ENCODE measurements at regions not wholly inside any gene's neighbourhood (a gene's known extent, or its start where the extent isn't known, plus 50 kb on each side); places are given as distances from the start of the nearest gene placed in this dataset.

DNA sequence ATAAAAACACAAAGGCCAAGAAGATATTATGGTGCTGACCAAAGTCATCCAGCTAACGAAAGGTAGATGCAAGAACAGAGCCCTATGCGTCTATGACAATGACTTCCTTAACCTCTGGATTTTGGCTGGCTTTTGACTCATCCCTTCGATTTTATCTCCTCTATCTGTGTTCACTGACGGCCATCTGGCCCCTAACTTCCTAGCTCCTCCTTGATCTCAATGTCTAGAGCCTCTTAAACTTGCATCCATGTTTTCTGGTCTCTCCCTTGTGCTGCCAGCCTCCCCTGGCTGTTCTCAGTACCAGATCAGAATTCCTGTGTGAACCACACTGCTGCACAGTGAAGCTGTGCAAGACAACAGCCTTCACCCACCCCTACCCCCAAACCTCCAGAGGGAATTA lies 452.9 kb downstream of the UTRN start:
- no peak overlapping the region for H3K9ac ChIP-seq (ENCODE audit: low read depth in 1 of 2, low read length in 2 of 2)
- peaks cover 0 to 4% (median 0%) of the 10 kb centered on the region in 4 donors for H3K4me1 ChIP-seq (ENCODE audit: control insufficient read depth in 4 of 4, insufficient read depth in 4 of 4, low read length in 3 of 4)
- H3K9me3 ChIP-seq (ENCODE audit: control insufficient read depth in 4 of 4, low read length in 3 of 4), result no peaks in the 10 kb centered on the region
- H3K27me3 ChIP-seq (ENCODE audit: control insufficient read depth in 4 of 4, insufficient read depth in 4 of 4, low read length in 3 of 4), result no peaks in the 10 kb centered on the region
- 95% methylated on average over 4 of the region's 4 CpGs for WGBS
- H3K4me3 ChIP-seq (ENCODE audit: low read depth in 1 of 3, low read length in 3 of 3), result no peak overlapping the region
- TF ChIP-seq NR2F2 (IDR thresholded peaks at IDR 0.05), result no peak
- TF ChIP-seq RXRA (IDR thresholded peaks at IDR 0.05), result no peak
- TF ChIP-seq, protein P1, sequence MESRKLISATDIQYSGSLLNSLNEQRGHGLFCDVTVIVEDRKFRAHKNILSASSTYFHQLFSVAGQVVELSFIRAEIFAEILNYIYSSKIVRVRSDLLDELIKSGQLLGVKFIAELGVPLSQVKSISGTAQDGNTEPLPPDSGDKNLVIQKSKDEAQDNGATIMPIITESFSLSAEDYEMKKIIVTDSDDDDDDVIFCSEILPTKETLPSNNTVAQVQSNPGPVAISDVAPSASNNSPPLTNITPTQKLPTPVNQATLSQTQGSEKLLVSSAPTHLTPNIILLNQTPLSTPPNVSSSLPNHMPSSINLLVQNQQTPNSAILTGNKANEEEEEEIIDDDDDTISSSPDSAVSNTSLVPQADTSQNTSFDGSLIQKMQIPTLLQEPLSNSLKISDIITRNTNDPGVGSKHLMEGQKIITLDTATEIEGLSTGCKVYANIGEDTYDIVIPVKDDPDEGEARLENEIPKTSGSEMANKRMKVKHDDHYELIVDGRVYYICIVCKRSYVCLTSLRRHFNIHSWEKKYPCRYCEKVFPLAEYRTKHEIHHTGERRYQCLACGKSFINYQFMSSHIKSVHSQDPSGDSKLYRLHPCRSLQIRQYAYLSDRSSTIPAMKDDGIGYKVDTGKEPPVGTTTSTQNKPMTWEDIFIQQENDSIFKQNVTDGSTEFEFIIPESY (IDR thresholded peaks at IDR 0.05), result no peak
- no peak for TF ChIP-seq RAD21 (IDR thresholded peaks at IDR 0.05)
- TF ChIP-seq FOXA2 (IDR thresholded peaks at IDR 0.05), result no peak
- no peak for TF ChIP-seq HNF4G (IDR thresholded peaks at IDR 0.05)
- no peak for TF ChIP-seq YY1 (IDR thresholded peaks at IDR 0.05)
- no peak for TF ChIP-seq EGR1 (IDR thresholded peaks at IDR 0.05; ENCODE audit: low read depth in 2 of 2)
- TF ChIP-seq, protein P2, sequence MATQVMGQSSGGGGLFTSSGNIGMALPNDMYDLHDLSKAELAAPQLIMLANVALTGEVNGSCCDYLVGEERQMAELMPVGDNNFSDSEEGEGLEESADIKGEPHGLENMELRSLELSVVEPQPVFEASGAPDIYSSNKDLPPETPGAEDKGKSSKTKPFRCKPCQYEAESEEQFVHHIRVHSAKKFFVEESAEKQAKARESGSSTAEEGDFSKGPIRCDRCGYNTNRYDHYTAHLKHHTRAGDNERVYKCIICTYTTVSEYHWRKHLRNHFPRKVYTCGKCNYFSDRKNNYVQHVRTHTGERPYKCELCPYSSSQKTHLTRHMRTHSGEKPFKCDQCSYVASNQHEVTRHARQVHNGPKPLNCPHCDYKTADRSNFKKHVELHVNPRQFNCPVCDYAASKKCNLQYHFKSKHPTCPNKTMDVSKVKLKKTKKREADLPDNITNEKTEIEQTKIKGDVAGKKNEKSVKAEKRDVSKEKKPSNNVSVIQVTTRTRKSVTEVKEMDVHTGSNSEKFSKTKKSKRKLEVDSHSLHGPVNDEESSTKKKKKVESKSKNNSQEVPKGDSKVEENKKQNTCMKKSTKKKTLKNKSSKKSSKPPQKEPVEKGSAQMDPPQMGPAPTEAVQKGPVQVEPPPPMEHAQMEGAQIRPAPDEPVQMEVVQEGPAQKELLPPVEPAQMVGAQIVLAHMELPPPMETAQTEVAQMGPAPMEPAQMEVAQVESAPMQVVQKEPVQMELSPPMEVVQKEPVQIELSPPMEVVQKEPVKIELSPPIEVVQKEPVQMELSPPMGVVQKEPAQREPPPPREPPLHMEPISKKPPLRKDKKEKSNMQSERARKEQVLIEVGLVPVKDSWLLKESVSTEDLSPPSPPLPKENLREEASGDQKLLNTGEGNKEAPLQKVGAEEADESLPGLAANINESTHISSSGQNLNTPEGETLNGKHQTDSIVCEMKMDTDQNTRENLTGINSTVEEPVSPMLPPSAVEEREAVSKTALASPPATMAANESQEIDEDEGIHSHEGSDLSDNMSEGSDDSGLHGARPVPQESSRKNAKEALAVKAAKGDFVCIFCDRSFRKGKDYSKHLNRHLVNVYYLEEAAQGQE (IDR thresholded peaks at IDR 0.05), result no peak
- no peak for TF ChIP-seq TAF1 (conservative IDR thresholded peaks at IDR 0.05)
- peaks cover 0 to 3% (median 1%) of the 10 kb centered on the region in 4 donors for H3K36me3 ChIP-seq (ENCODE audit: control insufficient read depth in 4 of 4, insufficient read depth in 3 of 4, low read depth in 1 of 4, low read length in 3 of 4)
- no peak for DNase-seq (ENCODE audit: low spot score)
- H3K27ac ChIP-seq (ENCODE audit: low read depth in 1 of 2, low read length in 2 of 2), result no peak overlapping the region

DNA sequence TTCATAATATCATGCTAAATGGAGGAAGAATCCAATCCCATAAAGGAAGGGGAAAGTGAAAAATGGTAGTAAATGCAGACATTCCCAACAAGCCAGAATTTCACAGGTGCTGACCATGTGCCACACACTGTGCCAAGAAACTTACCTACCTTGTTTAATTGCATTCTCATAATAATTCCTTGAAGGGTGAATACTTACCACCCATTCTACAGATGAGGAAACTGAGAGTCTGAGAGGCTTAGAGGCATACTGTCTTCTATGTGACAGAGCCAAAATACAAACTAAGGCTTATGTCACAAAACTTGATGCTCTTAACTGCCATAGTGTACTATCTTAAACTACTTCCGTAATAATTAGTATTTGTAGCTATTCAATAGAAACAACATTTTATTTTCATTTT lies 454.7 kb downstream of the UTRN start:
- WGBS, result 99% methylated on average over 1 of the region's 1 CpG
- H3K9ac ChIP-seq (ENCODE audit: low read depth in 1 of 2, low read length in 2 of 2), result no peak overlapping the region
- H3K9me3 ChIP-seq (ENCODE audit: control insufficient read depth in 4 of 4, low read length in 3 of 4), result no peaks in the 10 kb centered on the region
- TF ChIP-seq, protein P3, sequence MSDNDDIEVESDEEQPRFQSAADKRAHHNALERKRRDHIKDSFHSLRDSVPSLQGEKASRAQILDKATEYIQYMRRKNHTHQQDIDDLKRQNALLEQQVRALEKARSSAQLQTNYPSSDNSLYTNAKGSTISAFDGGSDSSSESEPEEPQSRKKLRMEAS (IDR thresholded peaks at IDR 0.05), result no peak
- TF ChIP-seq RXRA (IDR thresholded peaks at IDR 0.05) (no peak), FOXA2 (IDR thresholded peaks at IDR 0.05) (no peak), YY1 (IDR thresholded peaks at IDR 0.05) (no peak), FOXA1 (IDR thresholded peaks at IDR 0.05) (no peak), TAF1 (conservative IDR thresholded peaks at IDR 0.05) (no peak), NR2F2 (IDR thresholded peaks at IDR 0.05) (no peak), EGR1 (IDR thresholded peaks at IDR 0.05; ENCODE audit: low read depth in 2 of 2) (no peak), HNF4A (conservative IDR thresholded peaks at IDR 0.05) (no peak), RAD21 (IDR thresholded peaks at IDR 0.05) (no peak)
- TF ChIP-seq, protein P2 (IDR thresholded peaks at IDR 0.05), result no peak
- TF ChIP-seq, protein P4, sequence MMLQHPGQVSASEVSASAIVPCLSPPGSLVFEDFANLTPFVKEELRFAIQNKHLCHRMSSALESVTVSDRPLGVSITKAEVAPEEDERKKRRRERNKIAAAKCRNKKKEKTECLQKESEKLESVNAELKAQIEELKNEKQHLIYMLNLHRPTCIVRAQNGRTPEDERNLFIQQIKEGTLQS (IDR thresholded peaks at IDR 0.05), result no peak
- TF ChIP-seq, protein P5, sequence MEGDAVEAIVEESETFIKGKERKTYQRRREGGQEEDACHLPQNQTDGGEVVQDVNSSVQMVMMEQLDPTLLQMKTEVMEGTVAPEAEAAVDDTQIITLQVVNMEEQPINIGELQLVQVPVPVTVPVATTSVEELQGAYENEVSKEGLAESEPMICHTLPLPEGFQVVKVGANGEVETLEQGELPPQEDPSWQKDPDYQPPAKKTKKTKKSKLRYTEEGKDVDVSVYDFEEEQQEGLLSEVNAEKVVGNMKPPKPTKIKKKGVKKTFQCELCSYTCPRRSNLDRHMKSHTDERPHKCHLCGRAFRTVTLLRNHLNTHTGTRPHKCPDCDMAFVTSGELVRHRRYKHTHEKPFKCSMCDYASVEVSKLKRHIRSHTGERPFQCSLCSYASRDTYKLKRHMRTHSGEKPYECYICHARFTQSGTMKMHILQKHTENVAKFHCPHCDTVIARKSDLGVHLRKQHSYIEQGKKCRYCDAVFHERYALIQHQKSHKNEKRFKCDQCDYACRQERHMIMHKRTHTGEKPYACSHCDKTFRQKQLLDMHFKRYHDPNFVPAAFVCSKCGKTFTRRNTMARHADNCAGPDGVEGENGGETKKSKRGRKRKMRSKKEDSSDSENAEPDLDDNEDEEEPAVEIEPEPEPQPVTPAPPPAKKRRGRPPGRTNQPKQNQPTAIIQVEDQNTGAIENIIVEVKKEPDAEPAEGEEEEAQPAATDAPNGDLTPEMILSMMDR (IDR thresholded peaks at IDR 0.05; ENCODE audit: low read depth, low read length, missing input control), result no peak
- TF ChIP-seq, protein P1 (IDR thresholded peaks at IDR 0.05), result no peak
- peaks cover 0 to 3% (median 1%) of the 10 kb centered on the region in 4 donors for H3K36me3 ChIP-seq (ENCODE audit: control insufficient read depth in 4 of 4, insufficient read depth in 3 of 4, low read depth in 1 of 4, low read length in 3 of 4)
- peaks cover 0 to 5% (median 3%) of the 10 kb centered on the region in 4 donors for H3K4me1 ChIP-seq (ENCODE audit: control insufficient read depth in 4 of 4, insufficient read depth in 4 of 4, low read length in 3 of 4)
- no peaks in the 10 kb centered on the region for H3K27me3 ChIP-seq (ENCODE audit: control insufficient read depth in 4 of 4, insufficient read depth in 4 of 4, low read length in 3 of 4)
- DNase-seq (ENCODE audit: low spot score), result no peak
- no peak overlapping the region for H3K27ac ChIP-seq (ENCODE audit: low read depth in 1 of 2, low read length in 2 of 2)
- H3K4me3 ChIP-seq (ENCODE audit: low read depth in 1 of 3, low read length in 3 of 3), result no peak overlapping the region

Measured in liver (tissue), 8 donors.